ENCODE measurements at regions not wholly inside any gene's neighbourhood (a gene's known extent, or its start where the extent isn't known, plus 50 kb on each side); places are given as distances from the start of the nearest gene placed in this dataset.

DNA sequence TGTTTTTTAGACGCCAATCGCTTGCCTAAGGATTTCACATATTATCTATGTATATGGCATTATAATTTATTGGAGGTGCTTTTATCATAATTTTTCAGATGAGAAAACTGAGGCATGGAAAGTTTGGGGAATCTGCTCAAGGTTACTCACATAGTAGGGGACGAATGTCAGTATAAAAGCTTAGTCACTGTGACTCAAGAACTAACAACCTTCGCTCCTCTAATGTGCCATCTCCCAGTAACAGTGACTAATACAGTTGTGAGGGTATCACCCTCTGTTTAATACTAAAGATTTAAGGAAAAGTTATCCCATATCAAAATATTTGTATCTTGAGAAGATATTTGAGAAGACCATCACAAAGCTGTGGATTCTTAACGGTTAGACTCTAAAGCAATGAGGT is 353.1 kb upstream of the SPOCK3 start:
- TF ChIP-seq ZNF70 (CRISPR knock-in tag; IDR thresholded peaks at IDR 0.05) = no peak
- TF ChIP-seq, protein P1, sequence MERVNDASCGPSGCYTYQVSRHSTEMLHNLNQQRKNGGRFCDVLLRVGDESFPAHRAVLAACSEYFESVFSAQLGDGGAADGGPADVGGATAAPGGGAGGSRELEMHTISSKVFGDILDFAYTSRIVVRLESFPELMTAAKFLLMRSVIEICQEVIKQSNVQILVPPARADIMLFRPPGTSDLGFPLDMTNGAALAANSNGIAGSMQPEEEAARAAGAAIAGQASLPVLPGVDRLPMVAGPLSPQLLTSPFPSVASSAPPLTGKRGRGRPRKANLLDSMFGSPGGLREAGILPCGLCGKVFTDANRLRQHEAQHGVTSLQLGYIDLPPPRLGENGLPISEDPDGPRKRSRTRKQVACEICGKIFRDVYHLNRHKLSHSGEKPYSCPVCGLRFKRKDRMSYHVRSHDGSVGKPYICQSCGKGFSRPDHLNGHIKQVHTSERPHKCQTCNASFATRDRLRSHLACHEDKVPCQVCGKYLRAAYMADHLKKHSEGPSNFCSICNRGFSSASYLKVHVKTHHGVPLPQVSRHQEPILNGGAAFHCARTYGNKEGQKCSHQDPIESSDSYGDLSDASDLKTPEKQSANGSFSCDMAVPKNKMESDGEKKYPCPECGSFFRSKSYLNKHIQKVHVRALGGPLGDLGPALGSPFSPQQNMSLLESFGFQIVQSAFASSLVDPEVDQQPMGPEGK (CRISPR knock-in tag; IDR thresholded peaks at IDR 0.05; ENCODE audit: borderline replicate concordance) = no peak
- TF ChIP-seq BACH2 (CRISPR knock-in tag; IDR thresholded peaks at IDR 0.05; ENCODE audit: borderline replicate concordance) = no peak
- no peak for TF ChIP-seq TCF4 (CRISPR knock-in tag; IDR thresholded peaks at IDR 0.05; ENCODE audit: borderline replicate concordance)
- TF ChIP-seq CSRNP3 (CRISPR knock-in tag; IDR thresholded peaks at IDR 0.05) = no peak
- TF ChIP-seq ZFP3 (CRISPR knock-in tag; IDR thresholded peaks at IDR 0.05) = no peak
- no peak for TF ChIP-seq SNAI2 (CRISPR knock-in tag; IDR thresholded peaks at IDR 0.05)
- TF ChIP-seq CSDC2 (CRISPR knock-in tag; IDR thresholded peaks at IDR 0.05) = no peak
- no peak for TF ChIP-seq ESRRG (CRISPR knock-in tag; IDR thresholded peaks at IDR 0.05)
- TF ChIP-seq ZNF565 (CRISPR knock-in tag; conservative IDR thresholded peaks at IDR 0.05; ENCODE audit: low read depth) = no peak
- no peak for TF ChIP-seq ARNTL (CRISPR knock-in tag; IDR thresholded peaks at IDR 0.05; ENCODE audit: borderline replicate concordance, low read depth)
- TF ChIP-seq, protein P2, sequence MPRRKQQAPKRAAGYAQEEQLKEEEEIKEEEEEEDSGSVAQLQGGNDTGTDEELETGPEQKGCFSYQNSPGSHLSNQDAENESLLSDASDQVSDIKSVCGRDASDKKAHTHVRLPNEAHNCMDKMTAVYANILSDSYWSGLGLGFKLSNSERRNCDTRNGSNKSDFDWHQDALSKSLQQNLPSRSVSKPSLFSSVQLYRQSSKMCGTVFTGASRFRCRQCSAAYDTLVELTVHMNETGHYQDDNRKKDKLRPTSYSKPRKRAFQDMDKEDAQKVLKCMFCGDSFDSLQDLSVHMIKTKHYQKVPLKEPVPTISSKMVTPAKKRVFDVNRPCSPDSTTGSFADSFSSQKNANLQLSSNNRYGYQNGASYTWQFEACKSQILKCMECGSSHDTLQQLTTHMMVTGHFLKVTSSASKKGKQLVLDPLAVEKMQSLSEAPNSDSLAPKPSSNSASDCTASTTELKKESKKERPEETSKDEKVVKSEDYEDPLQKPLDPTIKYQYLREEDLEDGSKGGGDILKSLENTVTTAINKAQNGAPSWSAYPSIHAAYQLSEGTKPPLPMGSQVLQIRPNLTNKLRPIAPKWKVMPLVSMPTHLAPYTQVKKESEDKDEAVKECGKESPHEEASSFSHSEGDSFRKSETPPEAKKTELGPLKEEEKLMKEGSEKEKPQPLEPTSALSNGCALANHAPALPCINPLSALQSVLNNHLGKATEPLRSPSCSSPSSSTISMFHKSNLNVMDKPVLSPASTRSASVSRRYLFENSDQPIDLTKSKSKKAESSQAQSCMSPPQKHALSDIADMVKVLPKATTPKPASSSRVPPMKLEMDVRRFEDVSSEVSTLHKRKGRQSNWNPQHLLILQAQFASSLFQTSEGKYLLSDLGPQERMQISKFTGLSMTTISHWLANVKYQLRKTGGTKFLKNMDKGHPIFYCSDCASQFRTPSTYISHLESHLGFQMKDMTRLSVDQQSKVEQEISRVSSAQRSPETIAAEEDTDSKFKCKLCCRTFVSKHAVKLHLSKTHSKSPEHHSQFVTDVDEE (CRISPR knock-in tag; IDR thresholded peaks at IDR 0.05) = no peak
- TF ChIP-seq ISL1 (CRISPR knock-in tag; IDR thresholded peaks at IDR 0.05) = no peak
- no peak for TF ChIP-seq RARB (CRISPR knock-in tag; IDR thresholded peaks at IDR 0.05)
- TF ChIP-seq TOX (CRISPR knock-in tag; IDR thresholded peaks at IDR 0.05; ENCODE audit: borderline replicate concordance) = no peak
- TF ChIP-seq GLIS3 (CRISPR knock-in tag; IDR thresholded peaks at IDR 0.05) = no peak
- TF ChIP-seq POU6F1 (CRISPR knock-in tag; IDR thresholded peaks at IDR 0.05; ENCODE audit: borderline replicate concordance, low read depth) = no peak
- no peak for TF ChIP-seq ZFP30 (CRISPR knock-in tag; IDR thresholded peaks at IDR 0.05)
- no peak for ATAC-seq

DNA sequence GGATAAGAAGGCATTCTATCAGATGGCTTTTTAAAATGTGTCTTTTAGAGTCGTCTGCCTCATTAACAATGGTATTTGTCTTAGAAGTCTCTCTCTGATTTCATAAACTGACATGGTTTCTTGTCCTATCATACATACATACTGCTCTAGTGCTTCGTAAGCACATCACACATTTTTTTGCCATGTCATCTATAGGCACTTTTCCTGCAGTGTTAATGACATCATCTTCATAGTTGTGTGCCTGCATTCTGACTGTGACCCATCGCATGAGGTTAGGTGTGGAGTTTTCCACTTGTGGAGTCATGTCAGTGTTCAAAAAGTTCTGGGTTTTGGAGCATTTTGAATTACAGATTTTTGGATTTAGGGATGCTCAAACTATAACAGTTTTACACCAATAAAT is 361.6 kb upstream of the SPOCK3 start:
- TF ChIP-seq SNAI2 (CRISPR knock-in tag; IDR thresholded peaks at IDR 0.05) (no peak), ZNF70 (CRISPR knock-in tag; IDR thresholded peaks at IDR 0.05) (no peak), CSRNP3 (CRISPR knock-in tag; IDR thresholded peaks at IDR 0.05) (no peak), CSDC2 (CRISPR knock-in tag; IDR thresholded peaks at IDR 0.05) (no peak), ZNF565 (CRISPR knock-in tag; conservative IDR thresholded peaks at IDR 0.05; ENCODE audit: low read depth) (no peak), ISL1 (CRISPR knock-in tag; IDR thresholded peaks at IDR 0.05) (no peak), BACH2 (CRISPR knock-in tag; IDR thresholded peaks at IDR 0.05; ENCODE audit: borderline replicate concordance) (no peak), OSR1 (CRISPR knock-in tag; IDR thresholded peaks at IDR 0.05) (no peak), POU6F1 (CRISPR knock-in tag; IDR thresholded peaks at IDR 0.05; ENCODE audit: borderline replicate concordance, low read depth) (no peak), ESRRG (CRISPR knock-in tag; IDR thresholded peaks at IDR 0.05) (no peak), ARNTL (CRISPR knock-in tag; IDR thresholded peaks at IDR 0.05; ENCODE audit: borderline replicate concordance, low read depth) (no peak), GLIS3 (CRISPR knock-in tag; IDR thresholded peaks at IDR 0.05) (no peak), PPARA (CRISPR knock-in tag; IDR thresholded peaks at IDR 0.05; ENCODE audit: borderline replicate concordance) (no peak)
- TF ChIP-seq, protein P2 (CRISPR knock-in tag; IDR thresholded peaks at IDR 0.05) = no peak
- no peak for ATAC-seq

Measured in SK-N-SH treated with all-trans-retinoic acid at 6 μM for 48 hours (cell line).